ENCODE measurements at regions not wholly inside any gene's neighbourhood (a gene's known extent, or its start where the extent isn't known, plus 50 kb on each side); places are given as distances from the start of the nearest gene placed in this dataset.

DNA sequence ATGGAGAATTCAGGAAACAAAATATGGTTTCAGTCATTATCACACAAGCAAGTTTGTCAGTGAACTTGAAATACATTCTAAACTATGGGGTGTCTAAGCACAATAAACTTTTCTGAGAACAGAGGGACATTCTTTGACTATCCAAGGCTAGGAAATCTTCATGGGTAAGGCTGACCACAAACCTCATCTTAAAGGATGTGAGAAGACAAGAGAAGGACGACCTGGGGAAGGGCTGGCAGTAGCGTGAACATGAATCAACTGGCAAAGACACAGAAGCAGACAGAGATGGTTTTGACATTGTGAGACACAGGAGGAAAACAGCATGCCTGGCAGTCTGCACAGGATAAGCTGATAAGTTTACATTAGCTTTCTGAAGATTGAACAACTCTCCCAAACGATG lies 752.4 kb upstream of the SLC8A1 start:
- TF ChIP-seq, protein P1, sequence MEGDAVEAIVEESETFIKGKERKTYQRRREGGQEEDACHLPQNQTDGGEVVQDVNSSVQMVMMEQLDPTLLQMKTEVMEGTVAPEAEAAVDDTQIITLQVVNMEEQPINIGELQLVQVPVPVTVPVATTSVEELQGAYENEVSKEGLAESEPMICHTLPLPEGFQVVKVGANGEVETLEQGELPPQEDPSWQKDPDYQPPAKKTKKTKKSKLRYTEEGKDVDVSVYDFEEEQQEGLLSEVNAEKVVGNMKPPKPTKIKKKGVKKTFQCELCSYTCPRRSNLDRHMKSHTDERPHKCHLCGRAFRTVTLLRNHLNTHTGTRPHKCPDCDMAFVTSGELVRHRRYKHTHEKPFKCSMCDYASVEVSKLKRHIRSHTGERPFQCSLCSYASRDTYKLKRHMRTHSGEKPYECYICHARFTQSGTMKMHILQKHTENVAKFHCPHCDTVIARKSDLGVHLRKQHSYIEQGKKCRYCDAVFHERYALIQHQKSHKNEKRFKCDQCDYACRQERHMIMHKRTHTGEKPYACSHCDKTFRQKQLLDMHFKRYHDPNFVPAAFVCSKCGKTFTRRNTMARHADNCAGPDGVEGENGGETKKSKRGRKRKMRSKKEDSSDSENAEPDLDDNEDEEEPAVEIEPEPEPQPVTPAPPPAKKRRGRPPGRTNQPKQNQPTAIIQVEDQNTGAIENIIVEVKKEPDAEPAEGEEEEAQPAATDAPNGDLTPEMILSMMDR (conservative IDR thresholded peaks at IDR 0.05; ENCODE audit: low read depth, low read length), result no peak
- TF ChIP-seq EZH2 (IDR thresholded peaks at IDR 0.05; ENCODE audit: borderline replicate concordance, low read depth, low read length, poor library complexity, severe bottlenecking), result no peak

Measured in A673 (cell line).